PC-9 (cell line): ENCODE measurements at regions not wholly inside any gene's neighbourhood (a gene's known extent, or its start where the extent isn't known, plus 50 kb on each side); places are given as distances from the start of the nearest gene placed in this dataset.

Source experiments
- BruUV-seq: library from RNA; stranded (reverse); fragments of 400-500 nt; replicated peaks from 2 replicates; lab custom pipeline; 2021; lab: Mats Ljungman, UMichigan
- CTCF ChIA-PET: fragments of 300-600 bp; sonication (Branson Sonifier 250); formaldehyde crosslinking; loops from one replicate; lab custom pipeline; 2022; ENCODE audit warnings: antibody characterized with exemption; lab: Charles Lee
- POLR2A ChIA-PET: fragments of 300-600 bp; sonication (Branson Sonifier 250); formaldehyde crosslinking; loops from one replicate; lab custom pipeline; 2022; ENCODE audit warnings: antibody characterized with exemption; ENCODE audit not compliant: unreplicated experiment; lab: Charles Lee
- DNase-seq, 2 experiments: peaks; one replicate each; pipeline versions ENCODE4 v3.0.0 to v3.0.0-alpha.2; 2015 to 2022; ENCODE audit warnings: mixed read lengths in 1 of 2
- H2AFZ ChIP-seq: fragments of 200-600 bp; sonication (generic); 2 replicates; pipeline ENCODE4 v1.8.1; 2017; ENCODE audit warnings: antibody characterized with exemption
- H3F3A ChIP-seq: fragments of 200-600 bp; sonication (generic); 2 replicates; pipeline ENCODE4 v1.8.1; 2017; ENCODE audit warnings: antibody characterized with exemption, mild to moderate bottlenecking, low read depth; ENCODE audit not compliant: insufficient read depth
- H3K27ac ChIP-seq: fragments of 200-600 bp; sonication (generic); 2 replicates; pipeline ENCODE4 v1.6.1; 2016; ENCODE audit warnings: mixed run types
- H3K27me3 ChIP-seq: fragments of 200-600 bp; sonication (generic); 2 replicates; pipeline ENCODE4 v1.6.1; 2016; ENCODE audit warnings: low read depth, mixed run types; ENCODE audit not compliant: insufficient read depth
- H3K36me3 ChIP-seq: fragments of 200-600 bp; sonication (generic); 2 replicates; pipeline ENCODE4 v1.6.1; 2016; ENCODE audit warnings: low read depth, mixed run types
- H3K4me1 ChIP-seq: fragments of 200-600 bp; sonication (generic); replicated peaks from 2 replicates; pipeline ENCODE4 v1.6.1; 2016; ENCODE audit warnings: mixed run types; ENCODE audit not compliant: insufficient read depth
- H3K4me2 ChIP-seq: fragments of 200-600 bp; sonication (generic); 2 replicates; pipeline ENCODE4 v1.6.1; 2017; ENCODE audit warnings: mixed run types
- H3K4me3 ChIP-seq: fragments of 200-600 bp; sonication (generic); 2 replicates; pipeline ENCODE4 v1.6.1; 2016; ENCODE audit warnings: mixed run types
- H3K79me2 ChIP-seq: fragments of 200-600 bp; sonication (generic); 2 replicates; pipeline ENCODE4 v1.6.1; 2017; ENCODE audit warnings: low read depth, mixed run types
- H3K9me2 ChIP-seq: fragments of 200-600 bp; sonication (generic); 2 replicates; pipeline ENCODE4 v1.8.1; 2017; ENCODE audit warnings: mild to moderate bottlenecking; ENCODE audit not compliant: insufficient read depth
- H3K9me3 ChIP-seq: fragments of 200-600 bp; sonication (generic); 2 replicates; pipeline ENCODE4 v1.8.1; 2016; ENCODE audit warnings: low read depth; ENCODE audit not compliant: insufficient read depth
- H4K20me1 ChIP-seq: fragments of 200-600 bp; sonication (generic); 2 replicates; pipeline ENCODE4 v1.8.1; 2017; ENCODE audit not compliant: insufficient read depth
- EZH2 ChIP-seq: fragments of 200-600 bp; sonication (generic); IDR thresholded peaks from 2 replicates; pipeline ENCODE4 v1.8.0; 2017; ENCODE audit warnings: antibody characterized with exemption, low read depth
- intact Hi-C: fragments of 100-400 bp; cut with micrococcal nuclease; formaldehyde crosslinking; loops from one replicate; pipeline ENCODE4 v1.10.0; 2022; ENCODE audit not compliant: unreplicated experiment
- TF ChIP-seq, protein P1 (sequence below): fragments of 200-600 bp; sonication (generic); conservative IDR thresholded peaks from 2 replicates; pipeline ENCODE4 v1.6.1; 2017; ENCODE audit warnings: mixed run types, antibody characterized with exemption, mild to moderate bottlenecking, moderate library complexity

DNA sequence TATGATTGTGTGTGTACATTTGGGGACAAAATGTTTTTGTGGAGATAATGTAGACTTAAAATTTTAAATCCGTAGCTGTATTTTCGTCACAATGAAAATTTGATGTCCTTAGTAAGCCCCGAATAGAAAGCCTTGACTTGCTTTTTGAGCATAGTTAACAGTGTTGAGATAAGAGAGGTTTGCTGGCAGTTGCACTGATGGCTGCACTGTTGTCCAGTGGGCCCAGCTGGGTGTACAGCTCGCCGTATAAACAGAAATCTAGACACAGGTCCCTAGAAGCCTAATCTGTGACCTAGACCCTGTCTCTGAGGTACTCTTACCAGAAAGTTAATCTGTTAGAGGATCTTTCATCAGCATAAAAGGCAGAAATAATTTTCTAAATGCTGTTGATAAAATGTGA, 271.3 kb upstream of the DMRT1 start:
- H3K79me2 ChIP-seq = no peaks in the 10 kb centered on the region
- H3K27ac ChIP-seq = no peak overlapping the region
- H3K4me1 ChIP-seq = no peaks in the 10 kb centered on the region
- TF ChIP-seq, protein P1, sequence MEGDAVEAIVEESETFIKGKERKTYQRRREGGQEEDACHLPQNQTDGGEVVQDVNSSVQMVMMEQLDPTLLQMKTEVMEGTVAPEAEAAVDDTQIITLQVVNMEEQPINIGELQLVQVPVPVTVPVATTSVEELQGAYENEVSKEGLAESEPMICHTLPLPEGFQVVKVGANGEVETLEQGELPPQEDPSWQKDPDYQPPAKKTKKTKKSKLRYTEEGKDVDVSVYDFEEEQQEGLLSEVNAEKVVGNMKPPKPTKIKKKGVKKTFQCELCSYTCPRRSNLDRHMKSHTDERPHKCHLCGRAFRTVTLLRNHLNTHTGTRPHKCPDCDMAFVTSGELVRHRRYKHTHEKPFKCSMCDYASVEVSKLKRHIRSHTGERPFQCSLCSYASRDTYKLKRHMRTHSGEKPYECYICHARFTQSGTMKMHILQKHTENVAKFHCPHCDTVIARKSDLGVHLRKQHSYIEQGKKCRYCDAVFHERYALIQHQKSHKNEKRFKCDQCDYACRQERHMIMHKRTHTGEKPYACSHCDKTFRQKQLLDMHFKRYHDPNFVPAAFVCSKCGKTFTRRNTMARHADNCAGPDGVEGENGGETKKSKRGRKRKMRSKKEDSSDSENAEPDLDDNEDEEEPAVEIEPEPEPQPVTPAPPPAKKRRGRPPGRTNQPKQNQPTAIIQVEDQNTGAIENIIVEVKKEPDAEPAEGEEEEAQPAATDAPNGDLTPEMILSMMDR = no peak
- no peak for TF ChIP-seq EZH2
- no peaks in the 10 kb centered on the region for H3K27me3 ChIP-seq
- ChIA-PET POLR2A (no interaction called here), CTCF (no interaction called here)
- H2AFZ ChIP-seq = no peak overlapping the region
- H3K9me2 ChIP-seq = no peaks in the 10 kb centered on the region
- H3K4me3 ChIP-seq = no peak overlapping the region
- no peaks in the 10 kb centered on the region for H3K36me3 ChIP-seq
- H3K4me2 ChIP-seq = no peak overlapping the region
- no peak for DNase-seq
- H4K20me1 ChIP-seq = no peaks in the 10 kb centered on the region
- intact Hi-C loops = no loop called here
- H3F3A ChIP-seq = no peaks in the 10 kb centered on the region
- no TSS peak for BruUV-seq
- H3K9me3 ChIP-seq = no peaks in the 10 kb centered on the region

GRCh38 chr9:571066-571465, 270.4 kb upstream of the DMRT1 start:
- no peaks in the 10 kb centered on the region for H3K9me2 ChIP-seq
- no peak overlapping the region for H3K27ac ChIP-seq
- no peak overlapping the region for H3K4me2 ChIP-seq
- H3K79me2 ChIP-seq = no peaks in the 10 kb centered on the region
- no peaks in the 10 kb centered on the region for H3K36me3 ChIP-seq
- TF ChIP-seq, protein P1 = no peak
- no peak for TF ChIP-seq EZH2
- no peaks in the 10 kb centered on the region for H3K4me1 ChIP-seq
- H2AFZ ChIP-seq = no peak overlapping the region
- no peaks in the 10 kb centered on the region for H3F3A ChIP-seq
- no peaks in the 10 kb centered on the region for H3K9me3 ChIP-seq
- no peaks in the 10 kb centered on the region for H3K27me3 ChIP-seq
- POLR2A ChIA-PET = no interaction called here
- no peak overlapping the region for H3K4me3 ChIP-seq
- DNase-seq = no peak
- no TSS peak for BruUV-seq
- no peaks in the 10 kb centered on the region for H4K20me1 ChIP-seq
- intact Hi-C loops = no loop called here
- CTCF ChIA-PET = interaction anchor here (0.7 kb wide), 1 partner anchor 45 kb away, joined by 4 read pairs; no protein-coding TSS in a partner anchor

GRCh38 chr9:571741-572140, 269.8 kb upstream of the DMRT1 start:
- Histone ChIP-seq H2AFZ (no peak overlapping the region), H3K4me2 (no peak overlapping the region), H3K36me3 (no peaks in the 10 kb centered on the region), H3F3A (no peaks in the 10 kb centered on the region), H3K4me3 (no peak overlapping the region), H3K9me3 (no peaks in the 10 kb centered on the region), H3K79me2 (no peaks in the 10 kb centered on the region), H3K27me3 (no peaks in the 10 kb centered on the region), H3K27ac (no peak overlapping the region), H3K9me2 (no peaks in the 10 kb centered on the region), H4K20me1 (no peaks in the 10 kb centered on the region), H3K4me1 (no peaks in the 10 kb centered on the region)
- no TSS peak for BruUV-seq
- intact Hi-C loops = no loop called here
- ChIA-PET POLR2A (no interaction called here), CTCF (no interaction called here)
- no peak for DNase-seq
- TF ChIP-seq EZH2 = no peak
- TF ChIP-seq, protein P1 = no peak
